Natural killer cell (primary cell): ENCODE measurements at regions not wholly inside any gene's neighbourhood (a gene's known extent, or its start where the extent isn't known, plus 50 kb on each side); places are given as distances from the start of the nearest gene placed in this dataset.

Experiments used
- ATAC-seq, 3 donors: fragments of 150-1000 bp in 2 of 3; fragments of 200-7000 bp in 1 of 3; cut with Tn5 transposase; 1 replicate in 1 of 3; 2 replicates in 2 of 3; pipeline ENCODE4 v1.10.0; 2021; ENCODE audit warnings: mild to moderate bottlenecking in 2 of 3, moderate library complexity in 2 of 3
- DNase-seq, 2 donors: peaks; one replicate each; pipeline versions ENCODE4 v3.0.0 to v3.0.0-alpha.2; 2013 to 2021; ENCODE audit warnings: mixed read lengths in 1 of 2
- H3K27ac ChIP-seq: one replicate; pipeline ENCODE4 v1.5.1; 2013; ENCODE audit warnings: mild to moderate bottlenecking, low read length
- H3K27me3 ChIP-seq: one replicate; pipeline ENCODE4 v1.6.1; 2013; ENCODE audit warnings: low read length; ENCODE audit not compliant: control insufficient read depth, insufficient read depth
- H3K36me3 ChIP-seq: one replicate; pipeline ENCODE4 v1.6.1; 2013; ENCODE audit warnings: low read length; ENCODE audit not compliant: control insufficient read depth, insufficient read depth
- H3K4me1 ChIP-seq: one replicate; pipeline ENCODE4 v1.6.1; 2013; ENCODE audit warnings: low read length; ENCODE audit not compliant: control insufficient read depth, insufficient read depth
- H3K4me3 ChIP-seq: one replicate; pipeline ENCODE4 v1.5.1; 2013; ENCODE audit warnings: low read length
- H3K9me3 ChIP-seq: one replicate; pipeline ENCODE4 v1.6.1; 2013; ENCODE audit warnings: low read length; ENCODE audit not compliant: control insufficient read depth, insufficient read depth
- H3K27ac Mint-ChIP-seq, 2 donors: one replicate each; pipeline ENCODE4 v1.8.0; 2022; ENCODE audit warnings: mild to moderate bottlenecking in 2 of 2, mixed read lengths in 2 of 2, moderate library complexity in 1 of 2
- H3K27me3 Mint-ChIP-seq, 2 donors: one replicate each; pipeline ENCODE4 v1.8.0; 2022; ENCODE audit warnings: low read depth in 2 of 2, mixed read lengths in 2 of 2
- H3K36me3 Mint-ChIP-seq: one replicate; pipeline ENCODE4 v1.8.0; 2022; ENCODE audit warnings: mixed read lengths
- H3K4me1 Mint-ChIP-seq, 2 donors: one replicate each; pipeline ENCODE4 v1.8.0; 2022; ENCODE audit warnings: mixed read lengths in 2 of 2
- H3K4me3 Mint-ChIP-seq: one replicate; pipeline ENCODE4 v1.8.0; 2022; ENCODE audit warnings: mild to moderate bottlenecking, moderate library complexity, mixed read lengths
- H3K9me3 Mint-ChIP-seq, 2 donors: one replicate each; pipeline ENCODE4 v1.8.0; 2022; ENCODE audit warnings: mixed read lengths in 2 of 2
- CTCF ChIP-seq: fragments of 200-600 bp; IDR thresholded peaks from one replicate; pipeline ENCODE4 v1.8.0; 2022; ENCODE audit warnings: antibody characterized with exemption
- WGBS: methylation state at CpG from one replicate; pipeline ENCODE4 v1.1.7; 2013; ENCODE audit warnings: missing lambda C conversion rate; ENCODE audit not compliant: insufficient coverage; 5-methylcytosine and 5-hydroxymethylcytosine counted together
- intact Hi-C: fragments of 100-400 bp; cut with micrococcal nuclease; formaldehyde crosslinking; loops from one replicate; pipeline ENCODE4 v1.14.2; 2022

DNA sequence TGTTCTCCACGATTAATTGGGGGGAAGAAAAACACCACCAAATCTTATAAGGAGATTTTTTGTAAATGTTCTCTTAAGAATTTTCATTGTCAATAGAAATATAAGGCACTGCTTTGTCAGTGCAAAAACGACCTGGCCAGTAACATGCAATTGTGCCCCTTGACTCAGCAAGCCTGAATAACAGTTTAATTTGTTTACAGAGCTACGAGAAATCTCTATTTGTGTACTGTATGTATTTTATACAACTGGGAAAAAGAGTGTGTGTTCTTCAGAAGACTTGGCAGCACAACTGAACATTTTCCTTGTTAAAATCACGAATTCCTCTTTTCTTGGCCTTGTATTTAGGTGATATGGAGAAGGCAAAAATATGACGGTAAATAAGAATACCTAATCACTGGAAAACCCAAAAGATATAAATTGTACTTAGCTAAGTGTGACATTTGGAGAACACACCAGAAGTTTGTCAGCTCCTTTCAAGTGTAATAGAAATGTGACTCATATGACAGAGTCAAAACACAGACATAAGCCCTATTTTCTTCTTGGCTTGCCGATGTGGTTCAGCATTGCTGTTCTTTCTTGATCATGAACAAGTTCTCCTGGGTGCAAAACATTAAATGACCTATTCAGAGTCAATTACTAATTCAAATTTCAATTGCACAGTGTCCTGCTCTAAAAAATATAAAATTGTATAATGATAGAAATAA lies 945.0 kb upstream of the INTU start:
- Histone ChIP-seq H3K36me3 (no peaks in the 10 kb centered on the region), H3K4me3 (no peak overlapping the region), H3K27me3 (no peaks in the 10 kb centered on the region), H3K4me1 (no peaks in the 10 kb centered on the region), H3K27ac (no peak overlapping the region), H3K9me3 (no peaks in the 10 kb centered on the region)
- DNase-seq (no peak), ATAC-seq (no peak)
- peaks cover 3 to 13% of the 10 kb centered on the region in 2 donors for H3K9me3 Mint-ChIP-seq
- H3K36me3 Mint-ChIP-seq: no peaks in the 10 kb centered on the region
- TF ChIP-seq CTCF: no peak
- no peaks in the 10 kb centered on the region for H3K27me3 Mint-ChIP-seq
- 55% methylated on average over 4 of the region's 6 CpGs for WGBS
- H3K27ac Mint-ChIP-seq: no peak overlapping the region
- H3K4me3 Mint-ChIP-seq: no peak overlapping the region
- H3K4me1 Mint-ChIP-seq: no peaks in the 10 kb centered on the region
- intact Hi-C loops: no loop called here

- H3K4me1 ChIP-seq: no peaks in the 10 kb centered on the region
- H3K27me3 ChIP-seq: no peaks in the 10 kb centered on the region
- H3K27ac Mint-ChIP-seq: no peak overlapping the region
- H3K9me3 Mint-ChIP-seq: peaks cover 6 to 11% of the 10 kb centered on the region in 2 donors
- H3K36me3 ChIP-seq: no peaks in the 10 kb centered on the region
- H3K27me3 Mint-ChIP-seq: no peaks in the 10 kb centered on the region
- DNase-seq: no peak
- no peak overlapping the region for H3K4me3 Mint-ChIP-seq
- no peak overlapping the region for H3K27ac ChIP-seq
- H3K4me3 ChIP-seq: no peak overlapping the region
- ATAC-seq: no peak
- no CpG with 5 or more reads among the region's 1 CpG for WGBS
- no peaks in the 10 kb centered on the region for H3K9me3 ChIP-seq
- intact Hi-C loops: no loop called here
- no peaks in the 10 kb centered on the region for H3K4me1 Mint-ChIP-seq
- H3K36me3 Mint-ChIP-seq: no peaks in the 10 kb centered on the region
- no peak for TF ChIP-seq CTCF
Observed at GRCh38 chr4:126691797-126692196, 941.0 kb upstream of the INTU start.

DNA sequence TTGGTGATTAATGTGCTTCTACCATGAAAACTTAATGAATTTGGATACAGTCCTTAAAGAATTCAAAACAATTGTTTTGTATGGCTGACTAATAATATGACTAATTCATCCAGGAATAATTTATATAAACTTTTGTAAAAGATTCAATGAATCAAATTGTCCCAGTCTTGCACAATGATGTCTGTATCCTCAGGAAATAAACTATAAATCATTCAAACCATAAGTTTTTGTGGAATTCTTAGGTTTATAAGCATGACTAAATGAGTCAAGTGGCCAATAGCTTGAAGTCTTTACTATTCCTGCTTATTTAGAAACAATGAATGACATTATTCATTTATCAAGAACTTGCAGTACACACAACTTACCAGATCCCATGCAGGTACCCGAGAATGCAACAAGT lies 935.0 kb upstream of the INTU start:
- DNase-seq: no peak
- Histone ChIP-seq H3K4me1 (no peaks in the 10 kb centered on the region), H3K9me3 (no peaks in the 10 kb centered on the region), H3K36me3 (no peaks in the 10 kb centered on the region), H3K27ac (no peak overlapping the region), H3K27me3 (no peaks in the 10 kb centered on the region), H3K4me3 (no peak overlapping the region)
- ATAC-seq: no peak
- intact Hi-C loops: no loop called here
- WGBS: no CpG with 5 or more reads among the region's 1 CpG
- H3K4me3 Mint-ChIP-seq: no peak overlapping the region
- peaks cover 5 to 8% of the 10 kb centered on the region in 2 donors for H3K9me3 Mint-ChIP-seq
- H3K36me3 Mint-ChIP-seq: no peaks in the 10 kb centered on the region
- H3K4me1 Mint-ChIP-seq: no peaks in the 10 kb centered on the region
- H3K27ac Mint-ChIP-seq: no peak overlapping the region
- TF ChIP-seq CTCF: no peak
- H3K27me3 Mint-ChIP-seq: no peaks in the 10 kb centered on the region

- no peaks in the 10 kb centered on the region for H3K36me3 Mint-ChIP-seq
- peaks cover 5 to 8% of the 10 kb centered on the region in 2 donors for H3K9me3 Mint-ChIP-seq
- WGBS: 91% methylated on average over 2 of the region's 3 CpGs
- no peaks in the 10 kb centered on the region for H3K4me1 Mint-ChIP-seq
- H3K27me3 Mint-ChIP-seq: no peaks in the 10 kb centered on the region
- H3K27ac Mint-ChIP-seq: no peak overlapping the region
- H3K27me3 ChIP-seq: no peaks in the 10 kb centered on the region
- intact Hi-C loops: no loop called here
- no peak for TF ChIP-seq CTCF
- no peaks in the 10 kb centered on the region for H3K9me3 ChIP-seq
- no peaks in the 10 kb centered on the region for H3K4me1 ChIP-seq
- no peak for ATAC-seq
- no peaks in the 10 kb centered on the region for H3K36me3 ChIP-seq
- no peak for DNase-seq
- H3K27ac ChIP-seq: no peak overlapping the region
- no peak overlapping the region for H3K4me3 Mint-ChIP-seq
- H3K4me3 ChIP-seq: no peak overlapping the region
Observed at GRCh38 chr4:126698224-126698623, 934.5 kb upstream of the INTU start.
